K562 (cell line): ENCODE measurements at regions not wholly inside any gene's neighbourhood (a gene's known extent, or its start where the extent isn't known, plus 50 kb on each side); places are given as distances from the start of the nearest gene placed in this dataset.

Experiments
- ATAC-seq: fragments of 200-7000 bp; cut with Tn5 transposase; 3 replicates; pipeline ENCODE4 v1.9.1; 2020; ENCODE audit warnings: moderate library complexity
- BruUV-seq: library from RNA; stranded (reverse); fragments of 400-500 nt; replicated peaks from 2 replicates; lab custom pipeline; 2021; lab: Mats Ljungman, UMichigan
- CTCF ChIA-PET: fragments of 300-600 bp; formaldehyde crosslinking; extraction: SDS; loops from one replicate; lab custom pipeline; 2021; ENCODE audit warnings: low intra/inter-chr PET ratio; lab: Yijun Ruan, JAX
- POLR2A ChIA-PET: fragments of 300-600, 350-650 bp; sonication (Branson Sonifier 250); formaldehyde crosslinking; extraction: SDS; loops from one replicate; lab custom pipeline; 2021; ENCODE audit warnings: antibody characterized with exemption, inconsistent platforms; lab: Yijun Ruan, JAX
- DNase-seq, 4 experiments: peaks; one replicate each; pipeline versions ENCODE4 v3.0.0 to v3.0.0-alpha.2; 2011 to 2018; ENCODE audit warnings: low spot score in 3 of 4, mixed read lengths in 3 of 4; ENCODE audit errors: extremely low read depth in 1 of 4
- FAIRE-seq: peaks from 2 replicates; lab custom pipeline; 2011; peaks lifted over from hg19 to GRCh38; lab: Jason Lieb, UNC
- H2AFZ ChIP-seq: 2 replicates; pipeline ENCODE4 v1.6.0; 2011; ENCODE audit warnings: low read depth, low read length, control low read depth, inconsistent platforms
- H3K27ac ChIP-seq: fragments of 200-600 bp; 3 replicates; pipeline ENCODE4 v1.8.0; 2011; ENCODE audit warnings: low read depth, mild to moderate bottlenecking, control low read depth, inconsistent platforms, low read length, moderate library complexity, mixed read lengths; ENCODE audit errors: extremely low read depth
- H3K27me3 ChIP-seq, 2 experiments: fragments of 300-600 bp in 1 of 2; 2 replicates in 1 of 2; 3 replicates in 1 of 2; pipeline versions ENCODE4 v1.6.0 to v1.8.0; 2011; ENCODE audit warnings: inconsistent platforms in 2 of 2, low read length in 2 of 2, mild to moderate bottlenecking in 1 of 2, mixed read lengths in 1 of 2, moderate library complexity in 1 of 2; ENCODE audit not compliant: control insufficient read depth in 2 of 2, insufficient read depth in 2 of 2
- H3K36me3 ChIP-seq: fragments of 300-600 bp; 3 replicates; pipeline ENCODE4 v1.8.0; 2011; ENCODE audit warnings: mild to moderate bottlenecking, low read length, inconsistent platforms; ENCODE audit not compliant: control insufficient read depth, insufficient read depth
- H3K4me1 ChIP-seq, 2 experiments: fragments of 200-600 bp in 1 of 2; replicated peaks in 1 of 2; 2 replicates in 1 of 2; 3 replicates in 1 of 2; pipeline versions ENCODE4 v1.5.1 to v1.8.0; 2011; ENCODE audit warnings: inconsistent platforms in 2 of 2, low read length in 2 of 2, mild to moderate bottlenecking in 1 of 2, mixed read lengths in 1 of 2, moderate library complexity in 1 of 2; ENCODE audit not compliant: control insufficient read depth in 2 of 2, insufficient read depth in 2 of 2
- H3K4me2 ChIP-seq: 2 replicates; pipeline ENCODE4 v1.6.1; 2011; ENCODE audit warnings: low read length, control low read depth, inconsistent platforms, mixed read lengths; ENCODE audit not compliant: insufficient read depth
- H3K4me3 ChIP-seq: fragments of 200-600 bp; sonication (generic), shearing (Covaris generic); 2 replicates; pipeline ENCODE4 v1.5.1; 2016; ENCODE audit warnings: control low read depth, inconsistent platforms
- H3K79me2 ChIP-seq: fragments of 200-600 bp; 3 replicates; pipeline ENCODE4 v1.8.0; 2011; ENCODE audit warnings: low read length, inconsistent platforms; ENCODE audit not compliant: control insufficient read depth, insufficient read depth
- H3K9ac ChIP-seq, 2 experiments: 2 replicates each; pipeline versions ENCODE4 v1.6.0 to v1.6.1; 2011; ENCODE audit warnings: low read depth in 2 of 2, low read length in 2 of 2, control low read depth in 1 of 2, inconsistent platforms in 1 of 2, mild to moderate bottlenecking in 1 of 2, mixed read lengths in 1 of 2; ENCODE audit not compliant: insufficient read depth in 1 of 2
- H3K9me1 ChIP-seq: one replicate; pipeline ENCODE4 v1.6.0; 2011; ENCODE audit warnings: inconsistent platforms, mild to moderate bottlenecking, low read length, moderate library complexity; ENCODE audit not compliant: control insufficient read depth, insufficient read depth
- H3K9me3 ChIP-seq: replicated peaks from 2 replicates; pipeline ENCODE4 v1.5.1; 2011; ENCODE audit warnings: low read depth, low read length, inconsistent platforms; ENCODE audit not compliant: control insufficient read depth, insufficient read depth
- H4K20me1 ChIP-seq: replicated peaks from 2 replicates; pipeline ENCODE4 v1.6.1; 2011; ENCODE audit warnings: low read length, inconsistent platforms, mixed read lengths; ENCODE audit not compliant: control insufficient read depth, insufficient read depth
- ATF2 ChIP-seq: sonication (generic); formaldehyde crosslinking; IDR thresholded peaks from 2 replicates; pipeline ENCODE4 v1.8.1; 2022; ENCODE audit warnings: missing genetic modification reagents
- CREB5 ChIP-seq: fragments of 250-450 bp; sonication (Bioruptor Pico); IDR thresholded peaks from 2 replicates; pipeline ENCODE4 v1.5.0; 2020; ENCODE audit warnings: mild to moderate bottlenecking
- FUS ChIP-seq: fragments of 200-400 bp; formaldehyde crosslinking; optimal IDR thresholded peaks from 2 replicates; pipeline ENCODE3; 2017; ENCODE audit warnings: low read depth, low read length
- MECOM ChIP-seq: fragments of 250-450 bp; sonication (Bioruptor Pico); IDR thresholded peaks from 2 replicates; pipeline ENCODE4 v1.8.0; 2022; ENCODE audit warnings: inconsistent platforms
- MLX ChIP-seq, 2 experiments: fragments of 450-650 bp in 1 of 2; sonication (generic) in 1 of 2; formaldehyde crosslinking; conservative IDR thresholded peaks; 2 replicates each; pipeline versions ENCODE4 v1.4.0 to v1.8.1; 2020 to 2022; ENCODE audit warnings: mild to moderate bottlenecking in 1 of 2, missing genetic modification reagents in 1 of 2
- PCBP1 ChIP-seq: fragments of 200-400 bp; formaldehyde crosslinking; IDR thresholded peaks from 2 replicates; pipeline ENCODE4 v1.6.1; 2018; ENCODE audit warnings: mild to moderate bottlenecking, low read depth, low read length; ENCODE audit not compliant: poor library complexity, severe bottlenecking
- RHOXF2B ChIP-seq: fragments of 250-450 bp; sonication (Bioruptor Pico); conservative IDR thresholded peaks from 2 replicates; pipeline ENCODE4 v1.5.1; 2021
- SREBF2 ChIP-seq: sonication (generic); formaldehyde crosslinking; IDR thresholded peaks from 2 replicates; pipeline ENCODE4 v1.4.0; 2020; ENCODE audit warnings: mild to moderate bottlenecking, missing genetic modification reagents
- U2AF2 ChIP-seq: fragments of 200-400 bp; formaldehyde crosslinking; optimal IDR thresholded peaks from 2 replicates; pipeline ENCODE3; 2017; ENCODE audit warnings: low read depth, mild to moderate bottlenecking, low read length
- ZFP36 ChIP-seq: fragments of 150-350 bp; IDR thresholded peaks from 2 replicates; pipeline ENCODE4 v1.6.1; 2018; ENCODE audit warnings: low read length, low read depth; ENCODE audit not compliant: partially characterized antibody
- WGBS: fragments of 100-300 bp; shearing (Covaris generic); methylation state at CpG from one replicate; pipeline ENCODE4 v1.1.6; 2016; ENCODE audit warnings: low coverage, mixed read lengths; ENCODE audit not compliant: insufficient coverage; ENCODE audit errors: missing lambda C conversion rate; 5-methylcytosine and 5-hydroxymethylcytosine counted together
- in situ Hi-C: fragments of 300-500 bp; cut with MboI; formaldehyde crosslinking; loops from 4 replicates; pipeline ENCODE4 v1.15.0; 2018; ENCODE audit warnings: inconsistent platforms, mixed read lengths
- intact Hi-C: fragments of 100-400 bp; cut with micrococcal nuclease; formaldehyde crosslinking; loops from 2 replicates; pipeline ENCODE4 v1.14.2; 2022

- TF ChIP-seq U2AF2 (no peak), ZFP36 (no peak), PCBP1 (no peak)
These were observed 226.4 kb upstream of the ISL1 start (continued) for GRCh38 chr5:51156838-51157237.

GRCh38 chr5:51159164-51159563, 224.1 kb upstream of the ISL1 start:
- no TSS peak for BruUV-seq
- no peaks in the 10 kb centered on the region for H3K36me3 ChIP-seq
- no peak overlapping the region for H3K4me3 ChIP-seq
- ATAC-seq (no peak), DNase-seq (no peak), FAIRE-seq (no peak)
- no peak overlapping the region for H2AFZ ChIP-seq
- H3K27ac ChIP-seq: no peak overlapping the region
- no peaks in the 10 kb centered on the region for H4K20me1 ChIP-seq
- TF ChIP-seq FUS: no peak
- H3K9ac ChIP-seq: no peak overlapping the region
- WGBS: 2% methylated on average over 5 of the region's 5 CpGs
- no peaks in the 10 kb centered on the region for H3K27me3 ChIP-seq
- in situ Hi-C loops: no loop called here
- H3K4me2 ChIP-seq: no peak overlapping the region
- H3K79me2 ChIP-seq: no peaks in the 10 kb centered on the region
- H3K9me1 ChIP-seq: no peaks in the 10 kb centered on the region
- CTCF ChIA-PET: no interaction called here
- POLR2A ChIA-PET: no interaction called here
- H3K9me3 ChIP-seq: no peaks in the 10 kb centered on the region
- intact Hi-C loops: no loop called here
- no peaks in the 10 kb centered on the region for H3K4me1 ChIP-seq

GRCh38 chr5:51159606-51160005, 223.6 kb upstream of the ISL1 start:
- Histone ChIP-seq H3K9me3 (no peaks in the 10 kb centered on the region), H3K9ac (no peak overlapping the region), H3K4me1 (no peaks in the 10 kb centered on the region), H3K79me2 (no peaks in the 10 kb centered on the region), H3K4me2 (no peak overlapping the region), H3K27ac (no peak overlapping the region), H3K9me1 (no peaks in the 10 kb centered on the region), H2AFZ (no peak overlapping the region), H3K36me3 (no peaks in the 10 kb centered on the region), H3K4me3 (no peak overlapping the region), H4K20me1 (no peaks in the 10 kb centered on the region), H3K27me3 (no peaks in the 10 kb centered on the region)
- TF ChIP-seq CREB5 (CRISPR knock-in tag) (no peak), MLX (CRISPR knock-in tag; conservative IDR thresholded peaks at IDR 0.05) (no peak), ATF2 (CRISPR knock-in tag) (no peak), RHOXF2B (CRISPR knock-in tag) (no peak), SREBF2 (CRISPR knock-in tag) (no peak), MECOM (no peak)
- ChIA-PET CTCF (no interaction called here), POLR2A (no interaction called here)
- ATAC-seq (no peak), DNase-seq (no peak), FAIRE-seq (no peak)
- intact Hi-C loops (no loop called here), in situ Hi-C loops (no loop called here)
- no TSS peak for BruUV-seq
- WGBS: 0% methylated on average over 2 of the region's 2 CpGs
